ENCODE measurements at regions not wholly inside any gene's neighbourhood (a gene's known extent, or its start where the extent isn't known, plus 50 kb on each side); places are given as distances from the start of the nearest gene placed in this dataset.

DNA sequence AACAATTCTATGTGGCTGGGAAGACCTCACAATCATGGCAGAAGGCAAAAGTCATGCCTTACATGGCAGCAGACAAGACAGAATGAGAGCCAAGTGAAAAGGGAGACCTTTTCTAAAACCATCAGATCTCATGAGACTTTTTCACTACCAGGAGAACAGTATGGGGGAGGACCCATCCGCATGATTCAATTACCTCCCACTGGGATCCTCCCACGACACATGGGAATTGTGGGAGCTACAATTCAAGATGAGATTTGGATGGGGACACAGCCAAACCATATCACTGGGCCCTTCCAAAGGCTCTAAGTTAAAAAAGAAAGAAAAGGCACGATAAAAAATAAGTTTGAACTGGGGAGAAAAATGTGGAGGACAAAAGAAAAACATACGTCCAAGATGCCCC, 406.9 kb upstream of the CDH4 start:
- no peak for DNase-seq (ENCODE audit: low spot score)

DNA sequence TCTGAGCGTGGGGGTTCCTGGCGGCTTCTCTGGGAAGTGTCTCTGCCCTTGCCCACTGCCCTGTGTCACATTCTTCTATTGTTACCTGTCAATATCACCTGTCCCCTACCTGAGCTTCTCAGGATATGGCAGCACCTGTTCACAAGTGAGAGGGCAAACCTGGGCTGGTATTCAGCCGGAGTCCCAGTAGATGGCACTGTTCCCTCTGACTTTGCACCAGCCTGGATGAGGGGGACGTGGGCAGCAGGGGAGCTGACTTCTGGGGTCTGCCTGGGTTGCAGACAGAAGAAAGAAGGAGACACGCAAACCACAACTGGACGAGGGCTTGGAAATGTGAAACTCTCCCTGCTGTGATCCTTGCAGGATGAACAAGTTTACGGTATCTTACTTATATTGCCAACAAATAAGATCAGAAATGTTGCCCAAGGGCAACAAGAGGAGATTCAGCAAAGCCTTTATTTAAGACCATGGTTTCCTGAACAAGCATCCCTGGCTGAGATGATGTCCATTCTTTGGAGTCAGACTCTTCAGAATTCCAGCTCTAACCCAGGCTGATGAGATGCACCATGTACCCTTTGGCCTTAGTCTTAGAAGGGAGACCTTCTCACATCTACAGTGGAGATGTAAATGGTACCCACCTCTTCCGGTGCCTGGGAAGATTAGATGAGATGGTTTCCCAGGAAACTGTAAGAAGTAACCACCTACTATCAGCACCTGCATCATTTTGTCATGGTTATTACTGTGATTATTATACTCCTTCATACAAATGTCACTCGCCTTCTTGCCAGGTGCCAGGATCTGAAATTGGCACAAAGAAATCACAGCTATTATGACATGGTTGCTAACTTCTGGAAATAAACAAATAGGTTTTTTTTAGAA, 400.0 kb upstream of the CDH4 start:
- no peak for DNase-seq (ENCODE audit: low spot score)

DNA sequence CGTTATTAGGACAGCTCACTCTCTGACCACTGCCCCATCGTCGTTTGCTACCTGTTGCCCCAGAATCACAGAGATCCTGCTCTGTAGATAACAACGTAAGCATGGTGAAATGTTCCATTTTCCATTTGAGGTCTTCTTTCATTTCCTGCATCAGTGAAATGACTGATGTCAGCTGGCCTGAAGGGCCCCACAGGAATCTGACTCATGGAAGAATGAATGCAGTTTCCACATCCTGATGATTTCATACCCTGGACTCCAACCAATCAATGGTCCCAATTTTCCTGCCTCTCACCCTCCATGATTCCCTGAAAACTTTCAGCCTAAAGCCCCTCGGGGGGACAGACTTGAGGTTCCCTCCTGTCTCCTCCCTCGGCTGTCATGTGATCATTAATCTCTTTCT, 394.4 kb upstream of the CDH4 start:
- DNase-seq (ENCODE audit: low spot score), result no peak

GRCh38 chr20:60862601-60863000, 389.5 kb upstream of the CDH4 start:
- no peak for DNase-seq (ENCODE audit: low spot score)

GRCh38 chr20:60863548-60863947, 388.5 kb upstream of the CDH4 start:
- no peak for DNase-seq (ENCODE audit: low spot score)

GRCh38 chr20:60867589-60867988, 384.5 kb upstream of the CDH4 start:
- no peak for DNase-seq (ENCODE audit: low spot score)

GRCh38 chr20:60868316-60868891, 383.7 kb upstream of the CDH4 start:
- no peak for DNase-seq (ENCODE audit: low spot score)

DNA sequence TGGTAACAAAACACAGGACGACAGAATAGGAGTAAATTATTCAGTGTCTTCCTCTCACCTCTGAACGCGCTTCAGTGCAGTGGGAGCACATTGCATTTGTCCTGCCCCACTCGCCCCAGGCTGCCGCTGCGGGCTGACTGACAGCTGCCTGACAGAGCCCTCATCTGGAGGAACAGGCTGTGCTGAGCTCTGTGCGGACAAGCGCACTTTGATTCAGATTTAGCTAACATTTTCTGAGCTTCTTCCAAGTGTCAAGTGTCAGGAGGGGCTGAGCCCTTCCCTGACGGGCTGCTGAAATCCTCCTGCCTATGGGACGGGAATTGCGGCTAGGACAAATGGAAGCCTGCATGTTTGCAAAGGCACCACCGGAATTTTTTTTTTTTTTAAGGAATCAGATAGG, 383.0 kb upstream of the CDH4 start:
- DNase-seq (ENCODE audit: low spot score), result no peak

- no peak for DNase-seq (ENCODE audit: low spot score)
Measured at GRCh38 chr20:60869625-60870024, 382.4 kb upstream of the CDH4 start.

DNA sequence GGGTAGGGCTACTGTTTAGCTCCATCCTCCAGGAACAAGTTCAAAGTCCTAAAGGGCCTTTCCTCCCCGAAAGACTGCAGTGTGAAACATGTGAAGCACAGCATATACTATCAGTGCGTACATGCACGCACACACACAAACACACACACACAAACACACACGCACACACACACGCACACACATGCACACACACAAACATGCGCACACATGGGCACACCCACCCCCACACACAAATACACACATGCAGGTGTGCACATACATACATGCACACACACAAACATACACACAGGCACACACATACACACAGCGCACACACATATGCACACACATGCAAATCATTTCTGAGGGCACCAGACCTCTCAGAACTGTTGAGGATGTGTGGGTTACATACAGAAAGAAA, 382.0 kb upstream of the CDH4 start:
- no peak for DNase-seq (ENCODE audit: low spot score)

DNA sequence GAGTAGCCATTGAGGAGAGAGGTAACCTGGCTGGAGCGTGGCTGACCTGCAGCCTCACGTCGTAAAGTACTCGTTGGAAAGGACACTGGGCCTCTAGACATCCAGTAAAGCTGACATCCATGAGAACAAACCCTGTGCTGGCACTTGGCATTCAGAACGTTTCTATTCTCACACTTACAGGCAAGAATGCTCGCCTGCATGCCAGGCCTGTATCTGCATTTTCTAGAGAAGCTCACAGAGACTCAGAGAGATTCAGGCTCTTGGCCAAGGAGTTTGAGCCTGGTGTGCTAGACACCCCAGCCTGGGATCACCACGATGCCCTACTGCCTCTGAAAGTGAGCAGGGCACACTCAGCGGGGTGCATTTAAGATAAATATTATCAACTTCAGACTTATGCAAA, 379.8 kb upstream of the CDH4 start:
- DNase-seq (ENCODE audit: low spot score), result no peak

DNA sequence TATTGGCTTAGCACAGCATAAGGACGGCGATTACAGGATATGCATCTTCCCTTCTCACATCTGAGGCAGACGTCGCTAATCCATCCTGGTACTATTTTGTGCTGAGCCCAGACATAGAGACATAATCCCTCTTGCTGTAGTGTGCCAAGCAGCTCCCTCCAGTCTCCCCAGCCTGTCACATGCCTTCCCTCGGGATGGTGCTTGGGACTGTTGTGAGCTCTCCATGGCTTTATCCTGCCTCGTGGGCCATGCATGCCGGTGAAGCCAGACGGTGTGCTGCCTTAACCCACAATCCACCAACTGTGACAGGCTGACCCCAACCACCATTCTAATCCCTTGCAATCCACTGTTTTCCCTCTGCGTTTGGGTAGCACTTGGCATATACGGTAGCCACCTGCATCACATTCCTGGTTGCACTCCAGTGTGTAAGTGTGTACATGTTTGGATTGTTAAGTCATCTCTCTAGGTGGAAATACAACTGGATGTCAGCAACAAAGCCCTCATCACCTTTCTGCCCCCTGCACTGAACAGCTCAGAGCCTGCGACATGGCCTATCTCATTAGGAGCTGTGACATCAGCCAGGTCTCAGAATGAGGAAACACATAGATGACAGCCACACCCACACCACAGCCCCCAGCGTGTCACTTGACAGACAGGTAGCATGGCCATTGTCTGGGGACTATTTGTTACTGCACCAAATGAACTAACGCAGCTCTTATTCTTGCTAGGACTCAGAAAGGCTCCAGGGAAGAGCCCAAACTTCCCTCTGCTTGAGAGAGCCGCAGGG, 374.8 kb upstream of the CDH4 start:
- DNase-seq (ENCODE audit: low spot score), result no peak

GRCh38 chr20:60882836-60883235, 369.2 kb upstream of the CDH4 start:
- DNase-seq (ENCODE audit: low spot score), result no peak

GRCh38 chr20:60883496-60883895, 368.6 kb upstream of the CDH4 start:
- no peak for DNase-seq (ENCODE audit: low spot score)

DNA sequence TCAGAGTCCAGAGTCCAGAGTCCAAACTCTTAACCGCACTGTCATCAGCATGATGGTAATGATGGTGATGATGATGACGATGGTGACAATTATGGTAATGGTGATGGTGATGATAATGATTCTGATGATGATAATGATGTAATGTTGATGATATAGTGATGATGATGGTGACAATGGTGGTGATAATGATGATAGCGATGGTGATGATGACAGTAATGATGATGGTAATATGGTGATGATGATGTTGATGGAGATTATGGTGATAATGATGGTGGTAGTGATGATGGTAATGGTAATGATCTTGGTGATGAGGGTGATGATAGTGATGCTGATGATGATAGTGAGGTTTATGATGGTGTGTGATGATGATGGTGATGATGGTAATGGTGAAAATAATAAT, 367.8 kb upstream of the CDH4 start:
- DNase-seq (ENCODE audit: low spot score), result no peak

GRCh38 chr20:60888771-60889170, 363.3 kb upstream of the CDH4 start:
- DNase-seq (ENCODE audit: low spot score), result no peak

DNA sequence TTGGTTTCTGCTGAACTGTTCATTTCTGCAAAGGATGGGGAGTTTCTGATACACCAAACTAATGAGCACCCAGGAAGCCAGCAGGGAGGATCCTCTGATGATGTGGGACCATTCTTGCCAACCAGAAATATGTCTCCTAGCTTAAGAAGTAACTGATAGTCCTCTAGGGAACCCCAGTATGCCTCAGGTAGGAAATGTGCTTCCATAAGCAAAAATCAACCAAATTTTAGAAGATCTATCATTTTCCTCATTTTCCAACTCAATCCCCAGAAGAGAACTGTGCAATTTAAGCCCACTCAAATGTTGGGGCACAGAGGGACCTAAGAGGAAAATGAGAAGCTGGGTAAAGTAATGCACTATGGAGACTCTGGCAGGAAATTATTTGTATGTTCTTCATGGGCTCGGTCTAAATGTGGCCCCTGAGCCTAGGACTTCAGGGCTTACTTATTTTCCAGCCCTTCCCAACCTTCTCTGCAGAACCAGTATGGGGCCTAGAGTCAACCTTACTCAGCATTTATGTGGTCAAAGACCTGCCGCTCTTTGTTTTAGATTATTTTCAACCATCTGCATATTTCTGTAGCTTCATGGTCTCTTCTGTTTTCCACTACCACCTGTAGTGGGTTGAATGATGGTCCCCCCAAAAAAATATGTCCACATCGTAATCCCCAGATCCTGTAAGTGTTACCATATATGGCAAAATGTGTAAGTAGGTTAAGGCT, 359.8 kb upstream of the CDH4 start:
- no peak for DNase-seq (ENCODE audit: low spot score)

DNA sequence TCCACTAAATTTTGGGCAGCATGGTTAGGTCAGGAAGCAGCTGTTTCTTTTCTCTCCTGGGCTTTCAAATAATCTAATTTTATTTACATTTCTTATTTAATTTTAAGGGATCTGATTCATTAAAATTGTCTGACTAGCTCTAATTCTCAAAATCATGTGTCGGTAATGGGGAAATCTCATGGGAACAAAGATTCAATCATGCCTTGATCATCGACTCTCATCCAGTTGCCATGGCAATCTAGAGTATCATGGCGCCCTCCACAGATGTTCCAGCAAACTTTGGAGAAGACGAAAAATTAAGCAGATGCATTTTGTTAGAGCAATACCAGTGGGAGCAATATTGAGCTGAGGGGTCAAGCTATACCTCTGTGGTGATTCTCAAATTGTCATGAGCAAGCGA, 358.0 kb upstream of the CDH4 start:
- DNase-seq (ENCODE audit: low spot score), result no peak

- no peak for DNase-seq (ENCODE audit: low spot score)
Measured at GRCh38 chr20:60895363-60896079, 356.5 kb upstream of the CDH4 start.

DNA sequence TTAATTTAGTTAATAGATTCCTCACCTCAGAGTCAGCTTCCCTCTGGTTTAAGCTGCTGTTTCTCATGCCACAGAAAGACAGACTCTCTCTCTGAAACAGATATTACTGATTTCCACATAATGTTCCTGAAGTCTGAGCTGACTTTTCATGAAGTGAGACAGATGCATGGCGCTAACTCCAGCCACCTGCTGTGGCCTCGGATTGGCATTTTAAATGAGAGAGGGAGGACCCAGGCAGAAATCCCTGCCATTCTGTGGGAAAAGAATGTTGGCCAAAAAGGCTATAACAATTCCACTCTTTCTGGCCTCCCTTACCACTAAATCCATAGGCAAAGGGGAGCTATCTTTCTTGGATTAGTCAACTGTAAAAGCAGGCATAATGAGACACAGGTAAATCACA, 354.1 kb upstream of the CDH4 start:
- DNase-seq (ENCODE audit: low spot score), result no peak

- DNase-seq (ENCODE audit: low spot score), result no peak
Measured at GRCh38 chr20:60899320-60899719, 352.7 kb upstream of the CDH4 start.

DNA sequence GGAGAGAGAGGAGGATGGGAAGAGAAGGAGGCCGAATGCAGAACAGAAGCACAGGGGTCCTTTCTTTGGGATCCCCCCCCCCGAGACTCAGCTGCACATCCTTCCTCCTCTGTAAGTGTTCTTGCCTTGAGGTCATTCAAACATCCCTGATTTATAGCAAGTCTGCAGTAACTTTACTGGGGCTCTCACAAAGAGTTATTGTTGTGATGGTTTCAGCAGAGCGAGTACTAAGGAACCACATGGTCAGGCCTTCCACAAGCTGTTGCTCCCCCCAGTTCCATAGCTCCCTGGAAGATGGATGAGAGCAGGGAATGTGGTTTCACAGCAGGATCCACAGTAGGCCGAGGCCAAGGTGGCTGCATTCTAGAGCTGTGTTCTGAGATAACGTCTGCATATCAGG, 351.4 kb upstream of the CDH4 start:
- DNase-seq (ENCODE audit: low spot score), result no peak

Data from hepatic stellate cell (primary cell).